GM21381 (cell line): ENCODE measurements at regions not wholly inside any gene's neighbourhood (a gene's known extent, or its start where the extent isn't known, plus 50 kb on each side); places are given as distances from the start of the nearest gene placed in this dataset.
"Not testable (repeated sequence)": the region's sequence is repeated elsewhere in the genome, so short reads cannot be mapped to it uniquely, and the experiment has no call there.

Source experiments
- ATAC-seq: cut with Tn5 transposase; IDR thresholded peaks from one replicate; pipeline ENCODE4 v1.9.1; 2021; ENCODE audit warnings: mild to moderate bottlenecking, moderate library complexity; ENCODE audit not compliant: unreplicated experiment

- ATAC-seq, result no peak
These were observed 199.5 kb downstream of the AASDHPPT start for GRCh38 chr11:106276859-106277436.

- ATAC-seq, result no peak
These were observed 200.0 kb downstream of the AASDHPPT start for GRCh38 chr11:106277484-106277883.

GRCh38 chr11:106278391-106278790 lies 200.9 kb downstream of the AASDHPPT start:
- no peak for ATAC-seq

GRCh38 chr11:106280036-106280435 lies 202.6 kb downstream of the AASDHPPT start:
- ATAC-seq, result no peak

- no peak for ATAC-seq
These were observed 204.2 kb downstream of the AASDHPPT start for GRCh38 chr11:106281455-106282173.

GRCh38 chr11:106286881-106287504 lies 209.5 kb downstream of the AASDHPPT start:
- ATAC-seq, result no peak

- ATAC-seq, result no peak
These were observed 210.6 kb downstream of the AASDHPPT start for GRCh38 chr11:106288057-106288456.

- ATAC-seq, result no peak
These were observed 211.4 kb downstream of the AASDHPPT start for GRCh38 chr11:106288822-106289387.

GRCh38 chr11:106292526-106292925 lies 215.1 kb downstream of the AASDHPPT start:
- ATAC-seq, result no peak

GRCh38 chr11:106295974-106296373 lies 218.5 kb downstream of the AASDHPPT start:
- ATAC-seq, result no peak

GRCh38 chr11:106302416-106302815 lies 225.0 kb downstream of the AASDHPPT start:
- no peak for ATAC-seq

GRCh38 chr11:106304274-106304673 lies 226.8 kb downstream of the AASDHPPT start:
- ATAC-seq, result no peak

GRCh38 chr11:106305458-106305857 lies 228.0 kb downstream of the AASDHPPT start:
- ATAC-seq, result no peak

GRCh38 chr11:106306942-106307341 lies 229.5 kb downstream of the AASDHPPT start:
- ATAC-seq, result no peak

GRCh38 chr11:106309070-106309684 lies 231.7 kb downstream of the AASDHPPT start:
- no peak for ATAC-seq

GRCh38 chr11:106311531-106312230 lies 234.2 kb downstream of the AASDHPPT start:
- ATAC-seq, result no peak

- ATAC-seq, result not testable (repeated sequence)
These were observed 239.8 kb downstream of the AASDHPPT start for GRCh38 chr11:106317208-106317773.

GRCh38 chr11:106321601-106322000 lies 244.1 kb downstream of the AASDHPPT start:
- no peak for ATAC-seq

- ATAC-seq, result no peak
These were observed 244.6 kb downstream of the AASDHPPT start for GRCh38 chr11:106322106-106322505.

- ATAC-seq, result no peak
These were observed 248.6 kb downstream of the AASDHPPT start for GRCh38 chr11:106326087-106326486.
